CD4-positive, CD25-positive, alpha-beta regulatory T cell (primary cell): ENCODE measurements at regions not wholly inside any gene's neighbourhood (a gene's known extent, or its start where the extent isn't known, plus 50 kb on each side); places are given as distances from the start of the nearest gene placed in this dataset.

Experiments
- ATAC-seq, 2 donors: fragments of 150-1000 bp; cut with Tn5 transposase; one replicate each; pipeline ENCODE4 v1.10.0; 2021; ENCODE audit warnings: low read depth in 2 of 2, moderate number of reproducible peaks in 2 of 2, moderate library complexity in 1 of 2
- DNase-seq, 3 donors: peaks; one replicate each; pipeline versions ENCODE4 v3.0.0 to v3.0.0-alpha.2; 2012 to 2022; ENCODE audit warnings: mixed read lengths in 1 of 3
- H3K27ac ChIP-seq: one replicate; pipeline ENCODE4 v1.7.0; 2013; ENCODE audit warnings: mild to moderate bottlenecking, low read length; ENCODE audit not compliant: insufficient read depth, poor library complexity, severe bottlenecking
- H3K27me3 ChIP-seq: one replicate; pipeline ENCODE4 v1.7.0; 2013; ENCODE audit warnings: low read length; ENCODE audit not compliant: control insufficient read depth, insufficient read depth
- H3K36me3 ChIP-seq: one replicate; pipeline ENCODE4 v1.7.0; 2013; ENCODE audit warnings: mild to moderate bottlenecking, low read length, moderate library complexity; ENCODE audit not compliant: control insufficient read depth, insufficient read depth
- H3K4me1 ChIP-seq: 2 replicates; pipeline ENCODE4 v1.7.0; 2013; ENCODE audit warnings: mild to moderate bottlenecking, low read length; ENCODE audit not compliant: insufficient read depth, control insufficient read depth, poor library complexity, severe bottlenecking
- H3K4me3 ChIP-seq: one replicate; pipeline ENCODE4 v1.7.0; 2013; ENCODE audit warnings: low read depth, mild to moderate bottlenecking, low read length, moderate library complexity
- H3K9me3 ChIP-seq, 2 experiments: 1 replicate in 1 of 2; 2 replicates in 1 of 2; pipeline ENCODE4 v1.7.0; 2013; ENCODE audit warnings: low read length in 2 of 2, mild to moderate bottlenecking in 1 of 2, moderate library complexity in 1 of 2; ENCODE audit not compliant: control insufficient read depth in 2 of 2
- H3K27ac Mint-ChIP-seq, 3 donors: one replicate each; pipeline ENCODE4 v1.8.0; 2020 to 2022; ENCODE audit warnings: mild to moderate bottlenecking in 3 of 3, mixed read lengths in 3 of 3, moderate library complexity in 2 of 3
- H3K27me3 Mint-ChIP-seq: one replicate; pipeline ENCODE4 v1.8.0; 2022; ENCODE audit warnings: mild to moderate bottlenecking, mixed read lengths
- H3K36me3 Mint-ChIP-seq: one replicate; pipeline ENCODE4 v1.8.0; 2020; ENCODE audit warnings: mixed read lengths
- H3K4me1 Mint-ChIP-seq, 4 donors: one replicate each; pipeline ENCODE4 v1.8.0; 2020 to 2022; ENCODE audit warnings: mixed read lengths in 4 of 4, mild to moderate bottlenecking in 1 of 4
- H3K4me3 Mint-ChIP-seq, 4 donors: one replicate each; pipeline ENCODE4 v1.8.0; 2020 to 2022; ENCODE audit warnings: mild to moderate bottlenecking in 4 of 4, mixed read lengths in 4 of 4, moderate library complexity in 3 of 4
- H3K9me3 Mint-ChIP-seq, 7 donors: one replicate each; pipeline ENCODE4 v1.8.0; 2020 to 2022; ENCODE audit warnings: mixed read lengths in 7 of 7, mild to moderate bottlenecking in 3 of 7, moderate library complexity in 2 of 7

DNA sequence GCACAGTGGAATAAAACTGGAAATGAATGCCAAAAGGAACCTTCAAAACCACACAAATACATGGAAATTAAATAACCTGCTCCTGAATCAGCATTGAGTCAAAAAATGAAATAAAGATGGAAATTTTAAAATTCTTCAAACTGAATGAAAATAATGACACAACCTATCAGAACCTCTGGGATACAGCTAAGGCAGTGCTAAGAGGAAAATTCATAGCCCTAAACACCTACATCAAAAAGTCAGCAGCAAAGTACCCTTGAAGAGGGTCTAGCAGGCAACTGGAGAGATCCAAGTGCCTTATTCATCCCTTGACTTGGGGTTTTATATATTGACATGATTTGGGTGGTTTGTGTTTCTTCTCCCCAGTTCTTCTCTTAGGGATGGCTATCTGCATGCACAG is 294.1 kb downstream of the PMP22 start:
- Histone ChIP-seq H3K27ac (no peak overlapping the region), H3K27me3 (no peaks in the 10 kb centered on the region), H3K36me3 (no peaks in the 10 kb centered on the region), H3K9me3 (peaks cover 0 to 6% of the 10 kb centered on the region in 2 experiments), H3K4me3 (no peak overlapping the region), H3K4me1 (no peaks in the 10 kb centered on the region)
- Mint-ChIP-seq H3K27me3 (peaks cover 14% of the 10 kb centered on the region), H3K27ac (no peak overlapping the region), H3K36me3 (no peaks in the 10 kb centered on the region), H3K4me3 (no peak overlapping the region), H3K9me3 (peaks cover 0 to 22% (median 8%) of the 10 kb centered on the region in 7 donors), H3K4me1 (no peaks in the 10 kb centered on the region)
- ATAC-seq (no peak), DNase-seq (no peak)

DNA sequence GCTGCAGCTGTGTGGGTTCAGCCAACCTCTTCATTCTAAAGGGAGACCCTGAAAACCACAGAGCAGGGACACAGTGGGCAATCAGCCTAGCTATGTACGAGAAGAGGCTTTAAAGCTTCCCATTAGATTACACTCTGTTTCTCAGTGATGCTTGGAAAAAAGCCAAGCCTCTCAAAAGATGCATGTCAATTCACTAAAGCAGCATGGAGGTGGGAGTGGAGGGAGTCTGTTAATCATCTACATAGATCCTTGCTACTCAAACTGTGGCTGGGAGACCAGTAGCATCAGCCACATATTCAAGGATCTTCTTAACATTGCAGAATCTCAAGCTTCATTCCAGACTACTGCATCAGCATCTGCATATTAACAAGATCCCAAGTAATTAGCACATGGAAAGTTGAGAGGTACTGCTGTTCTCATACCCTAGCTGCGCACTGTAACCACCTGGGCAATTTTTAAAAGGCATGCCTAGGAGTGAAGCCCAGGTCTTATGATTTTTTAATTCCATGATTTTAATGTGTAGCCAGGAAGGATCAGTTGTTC is 305.9 kb downstream of the PMP22 start:
- Histone ChIP-seq H3K4me1 (no peaks in the 10 kb centered on the region), H3K27me3 (no peaks in the 10 kb centered on the region), H3K36me3 (no peaks in the 10 kb centered on the region), H3K4me3 (no peak overlapping the region), H3K9me3 (peaks cover 0 to 2% of the 10 kb centered on the region in 2 experiments), H3K27ac (no peak overlapping the region)
- DNase-seq (no peak), ATAC-seq (no peak)
- Mint-ChIP-seq H3K9me3 (peaks cover 0 to 8% (median 2%) of the 10 kb centered on the region in 7 donors), H3K4me3 (no peak overlapping the region), H3K27ac (no peak overlapping the region), H3K4me1 (no peaks in the 10 kb centered on the region), H3K27me3 (no peaks in the 10 kb centered on the region), H3K36me3 (no peaks in the 10 kb centered on the region)

DNA sequence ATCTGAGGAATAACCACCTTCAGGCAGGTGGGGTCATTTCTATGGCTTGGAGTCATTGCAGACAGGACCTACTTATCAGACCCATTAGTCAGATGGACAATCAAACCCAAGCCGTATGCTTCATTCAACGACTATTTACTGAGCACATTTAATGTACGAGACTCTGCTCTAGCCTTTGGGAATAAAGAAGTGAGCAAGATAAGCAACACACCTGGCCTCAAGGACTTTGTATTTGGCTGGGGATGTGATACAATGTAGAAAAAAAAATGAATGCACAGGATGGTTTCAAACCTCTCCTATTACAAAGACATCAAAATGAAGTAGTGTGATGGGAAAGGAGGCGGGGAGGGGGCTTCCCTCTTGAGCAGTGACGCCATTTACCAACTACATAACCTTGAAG is 311.7 kb downstream of the PMP22 start:
- Mint-ChIP-seq H3K27me3 (no peaks in the 10 kb centered on the region), H3K36me3 (no peaks in the 10 kb centered on the region), H3K4me3 (no peak overlapping the region), H3K27ac (no peak overlapping the region), H3K4me1 (no peaks in the 10 kb centered on the region), H3K9me3 (peaks cover 0 to 3% (median 2%) of the 10 kb centered on the region in 7 donors)
- Histone ChIP-seq H3K4me1 (no peaks in the 10 kb centered on the region), H3K9me3 (peaks cover 0 to 2% of the 10 kb centered on the region in 2 experiments), H3K4me3 (no peak overlapping the region), H3K27me3 (no peaks in the 10 kb centered on the region), H3K27ac (no peak overlapping the region), H3K36me3 (no peaks in the 10 kb centered on the region)
- ATAC-seq: no peak
- no peak for DNase-seq

DNA sequence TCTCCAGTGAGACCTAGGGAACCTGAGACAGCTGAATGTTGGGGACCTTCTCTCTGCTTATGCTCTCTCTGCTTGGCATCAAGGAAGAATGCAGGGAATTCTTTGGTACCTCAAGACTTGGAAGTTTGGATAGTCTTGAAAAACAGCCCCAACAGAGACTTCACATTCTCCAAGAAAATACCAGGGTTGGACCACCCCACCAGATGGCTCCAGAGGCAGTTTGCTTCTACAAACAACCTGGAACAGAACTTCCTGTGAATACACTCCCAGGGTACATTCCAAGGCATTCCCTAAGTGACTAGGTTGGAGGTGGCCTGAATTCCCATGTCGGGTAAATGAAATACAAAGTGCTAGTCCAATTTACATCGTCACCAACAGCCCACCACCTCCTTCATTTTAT is 314.4 kb downstream of the PMP22 start:
- Mint-ChIP-seq H3K4me3 (no peak overlapping the region), H3K27ac (no peak overlapping the region), H3K4me1 (no peaks in the 10 kb centered on the region), H3K9me3 (peaks cover 0 to 2% (median 0%) of the 10 kb centered on the region in 7 donors), H3K27me3 (no peaks in the 10 kb centered on the region), H3K36me3 (no peaks in the 10 kb centered on the region)
- H3K9me3 ChIP-seq: peaks cover 0 to 2% of the 10 kb centered on the region in 2 experiments
- no peaks in the 10 kb centered on the region for H3K4me1 ChIP-seq
- ATAC-seq (no peak), DNase-seq (no peak)
- H3K27me3 ChIP-seq: peaks cover under 1% of the 10 kb centered on the region
- no peaks in the 10 kb centered on the region for H3K36me3 ChIP-seq
- H3K4me3 ChIP-seq: no peak overlapping the region
- no peak overlapping the region for H3K27ac ChIP-seq

DNA sequence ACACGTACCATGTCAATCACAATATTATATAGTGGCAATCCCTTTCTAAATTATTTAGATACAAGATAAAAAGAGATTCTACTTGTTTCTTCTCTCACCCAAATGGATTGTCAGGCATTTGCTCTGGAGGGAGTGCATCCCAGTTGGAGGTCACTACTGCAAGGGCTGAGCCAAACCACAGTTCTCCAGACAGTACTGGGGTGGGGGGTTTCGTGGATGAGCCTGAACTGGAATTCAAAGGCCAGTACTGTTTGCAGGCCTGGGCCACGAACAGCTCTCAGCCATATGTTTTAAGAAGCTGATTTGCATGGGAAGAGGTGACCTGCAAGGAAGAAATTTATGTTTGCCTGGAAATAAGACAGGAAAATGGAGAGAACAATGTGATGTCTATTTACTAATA is 314.9 kb downstream of the PMP22 start:
- Mint-ChIP-seq H3K27me3 (no peaks in the 10 kb centered on the region), H3K4me1 (no peaks in the 10 kb centered on the region)

DNA sequence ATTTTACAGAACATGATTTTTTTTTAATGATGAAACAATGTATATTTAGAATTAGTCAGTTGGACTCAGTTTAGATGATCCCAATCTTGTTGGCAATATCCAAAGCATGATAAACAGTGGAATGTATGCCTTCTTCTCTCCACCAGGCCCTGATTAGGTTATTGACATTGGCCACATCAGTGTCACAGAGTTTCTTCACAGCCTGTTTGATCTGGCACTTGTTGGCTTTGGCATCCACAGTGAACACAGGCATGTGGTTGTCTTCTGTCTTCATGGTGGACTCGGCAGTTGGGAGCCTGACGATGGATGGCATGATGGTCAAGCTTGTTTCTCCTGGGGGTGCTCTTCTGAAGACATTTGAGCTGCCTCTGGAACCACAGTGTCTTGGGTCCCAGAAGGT is 317.5 kb downstream of the PMP22 start:
- no peaks in the 10 kb centered on the region for H3K9me3 ChIP-seq
- H3K4me3 Mint-ChIP-seq: no peak overlapping the region
- no peaks in the 10 kb centered on the region for H3K4me1 ChIP-seq
- no peak overlapping the region for H3K27ac Mint-ChIP-seq
- H3K9me3 Mint-ChIP-seq: peaks cover 0 to 2% (median 0%) of the 10 kb centered on the region in 7 donors
- no peaks in the 10 kb centered on the region for H3K36me3 Mint-ChIP-seq
- no peak overlapping the region for H3K27ac ChIP-seq
- H3K27me3 Mint-ChIP-seq: peaks cover 1% of the 10 kb centered on the region
- H3K4me3 ChIP-seq: no peak overlapping the region
- no peak for DNase-seq
- no peaks in the 10 kb centered on the region for H3K4me1 Mint-ChIP-seq
- H3K27me3 ChIP-seq: peaks cover 5% of the 10 kb centered on the region
- H3K36me3 ChIP-seq: no peaks in the 10 kb centered on the region
- no peak for ATAC-seq

More for the DNA sequence above, 314.9 kb downstream of the PMP22 start:
- Histone ChIP-seq H3K36me3 (no peaks in the 10 kb centered on the region), H3K27me3 (peaks cover 3% of the 10 kb centered on the region), H3K27ac (no peak overlapping the region), H3K4me3 (no peak overlapping the region), H3K4me1 (no peaks in the 10 kb centered on the region), H3K9me3 (peaks cover 0 to 2% of the 10 kb centered on the region in 2 experiments)
- Mint-ChIP-seq H3K9me3 (peaks cover 0 to 2% (median 0%) of the 10 kb centered on the region in 7 donors), H3K4me3 (no peak overlapping the region), H3K36me3 (no peaks in the 10 kb centered on the region), H3K27ac (no peak overlapping the region)
- DNase-seq: no peak
- ATAC-seq: no peak

DNA sequence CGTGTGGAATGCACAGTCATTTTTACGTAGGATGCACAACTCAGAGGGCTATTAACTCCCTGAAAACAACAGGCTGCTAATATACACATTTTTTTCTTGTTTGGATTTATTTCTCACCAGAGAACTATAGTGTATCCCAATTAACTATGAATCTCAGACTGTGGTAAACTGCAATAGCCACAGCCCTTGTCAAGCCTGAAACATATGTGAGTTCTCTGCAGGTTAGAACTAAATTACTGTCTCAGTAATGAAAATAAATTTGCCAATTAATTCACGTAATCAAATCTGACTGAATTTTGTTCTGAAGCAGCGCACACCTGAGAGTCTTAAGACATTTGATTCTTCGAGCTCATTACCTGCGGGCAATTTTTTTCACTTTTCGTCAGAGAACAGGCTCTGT is 318.6 kb downstream of the PMP22 start:
- H3K36me3 Mint-ChIP-seq: no peaks in the 10 kb centered on the region
- peaks cover 5% of the 10 kb centered on the region for H3K27me3 Mint-ChIP-seq
- H3K4me1 ChIP-seq: no peaks in the 10 kb centered on the region
- no peak for ATAC-seq
- H3K4me3 Mint-ChIP-seq: no peak overlapping the region
- H3K4me1 Mint-ChIP-seq: no peaks in the 10 kb centered on the region
- H3K27ac Mint-ChIP-seq: no peak overlapping the region
- DNase-seq: no peak
- H3K27me3 ChIP-seq: peaks cover 6% of the 10 kb centered on the region
- peaks cover 0 to 2% (median 0%) of the 10 kb centered on the region in 7 donors for H3K9me3 Mint-ChIP-seq
- no peaks in the 10 kb centered on the region for H3K36me3 ChIP-seq
- H3K9me3 ChIP-seq: no peaks in the 10 kb centered on the region
- no peak overlapping the region for H3K4me3 ChIP-seq
- H3K27ac ChIP-seq: no peak overlapping the region

DNA sequence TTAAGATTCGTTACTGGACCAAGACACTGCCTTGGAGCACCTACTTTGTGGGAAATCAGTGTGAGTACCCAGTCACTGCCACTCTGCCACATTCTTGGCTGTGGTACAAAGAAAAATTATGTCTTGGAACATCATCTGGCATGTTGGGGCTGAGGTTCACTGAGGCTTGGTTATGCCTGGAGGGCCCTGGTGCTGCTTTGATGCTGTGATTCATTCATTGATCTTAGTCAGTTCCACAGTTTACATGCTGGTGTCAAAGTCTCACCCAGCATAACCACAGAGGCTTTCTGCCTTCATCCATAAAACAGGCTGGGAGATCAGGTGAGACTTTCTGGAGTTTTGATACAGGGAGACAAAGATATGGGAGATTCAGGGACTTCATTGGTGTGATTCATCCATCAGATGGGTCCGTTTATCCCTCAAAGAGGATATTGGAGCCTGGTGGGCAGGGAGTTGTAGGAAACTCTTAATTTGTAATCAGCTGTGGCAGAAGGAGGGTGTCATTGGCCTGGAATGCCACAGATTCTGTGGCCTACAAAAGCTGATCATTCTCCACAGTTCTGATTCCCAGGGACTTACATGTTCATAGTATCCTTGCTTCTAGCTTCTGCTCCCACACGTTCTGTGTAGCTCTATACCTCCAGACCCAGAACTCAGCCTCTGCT is 322.5 kb downstream of the PMP22 start:
- H3K36me3 ChIP-seq: no peaks in the 10 kb centered on the region
- H3K27me3 Mint-ChIP-seq: peaks cover 11% of the 10 kb centered on the region
- H3K4me3 ChIP-seq: no peak overlapping the region
- H3K36me3 Mint-ChIP-seq: no peaks in the 10 kb centered on the region
- DNase-seq (no peak), ATAC-seq (no peak)
- no peaks in the 10 kb centered on the region for H3K9me3 ChIP-seq
- H3K4me1 ChIP-seq: no peaks in the 10 kb centered on the region
- no peak overlapping the region for H3K4me3 Mint-ChIP-seq
- H3K9me3 Mint-ChIP-seq: peaks cover 0 to 3% (median 0%) of the 10 kb centered on the region in 7 donors
- H3K27ac ChIP-seq: no peak overlapping the region
- H3K27me3 ChIP-seq: peaks cover 6% of the 10 kb centered on the region
- no peak overlapping the region for H3K27ac Mint-ChIP-seq
- H3K4me1 Mint-ChIP-seq: no peaks in the 10 kb centered on the region
